H9 (cell line): ENCODE measurements at regions not wholly inside any gene's neighbourhood (a gene's known extent, or its start where the extent isn't known, plus 50 kb on each side); places are given as distances from the start of the nearest gene placed in this dataset.

Experiments used
- DNase-seq: peaks from one replicate; pipeline ENCODE4 v3.0.0-alpha.2; 2017
- H2AFZ ChIP-seq: one replicate; pipeline ENCODE4 v1.6.1; 2013; ENCODE audit warnings: mild to moderate bottlenecking, low read length, control low read depth, moderate library complexity
- H2AK5ac ChIP-seq: 2 replicates; pipeline ENCODE4 v1.6.1; 2013; ENCODE audit warnings: low read length, control low read depth, mixed read lengths; ENCODE audit not compliant: insufficient read length
- H2BK120ac ChIP-seq: one replicate; pipeline ENCODE4 v1.6.1; 2013; ENCODE audit warnings: low read depth, mild to moderate bottlenecking, low read length, control low read depth, inconsistent platforms; ENCODE audit not compliant: poor library complexity, severe bottlenecking
- H2BK12ac ChIP-seq: 2 replicates; pipeline ENCODE4 v1.6.1; 2013; ENCODE audit warnings: low read length, control low read depth, mixed read lengths, low read depth; ENCODE audit not compliant: insufficient read length
- H2BK15ac ChIP-seq: 2 replicates; pipeline ENCODE4 v1.6.1; 2013; ENCODE audit warnings: low read depth, low read length, control low read depth
- H2BK20ac ChIP-seq: one replicate; pipeline ENCODE4 v1.6.1; 2013; ENCODE audit warnings: low read depth, mild to moderate bottlenecking, low read length, control low read depth, inconsistent platforms; ENCODE audit not compliant: poor library complexity, severe bottlenecking
- H2BK5ac ChIP-seq: 2 replicates; pipeline ENCODE4 v1.6.1; 2013; ENCODE audit warnings: low read length, control low read depth, mixed read lengths; ENCODE audit not compliant: insufficient read length
- H3K14ac ChIP-seq: 2 replicates; pipeline ENCODE4 v1.6.1; 2013; ENCODE audit warnings: low read length, control low read depth; ENCODE audit not compliant: insufficient read depth
- H3K18ac ChIP-seq: 2 replicates; pipeline ENCODE4 v1.6.1; 2013; ENCODE audit warnings: low read depth, mild to moderate bottlenecking, mixed read lengths, low read length, control low read depth; ENCODE audit not compliant: insufficient read length
- H3K23ac ChIP-seq: 2 replicates; pipeline ENCODE4 v1.6.1; 2013; ENCODE audit warnings: low read length, control low read depth, mixed read lengths, low read depth; ENCODE audit not compliant: insufficient read length
- H3K23me2 ChIP-seq: 2 replicates; pipeline ENCODE4 v1.6.1; 2013; ENCODE audit warnings: low read depth, mild to moderate bottlenecking, mixed read lengths, low read length, control low read depth; ENCODE audit not compliant: insufficient read length, poor library complexity, severe bottlenecking
- H3K27ac ChIP-seq: 2 replicates; pipeline ENCODE4 v1.5.1; 2013; ENCODE audit warnings: low read length, control low read depth, mixed read lengths, low read depth; ENCODE audit not compliant: insufficient read length
- H3K27me3 ChIP-seq: 2 replicates; pipeline ENCODE4 v1.6.1; 2013; ENCODE audit warnings: low read length, control low read depth, inconsistent platforms; ENCODE audit not compliant: insufficient read depth
- H3K4ac ChIP-seq: 2 replicates; pipeline ENCODE4 v1.6.1; 2013; ENCODE audit warnings: low read depth, mild to moderate bottlenecking, control low read depth, inconsistent platforms, low read length, moderate library complexity
- H3K4me1 ChIP-seq: 2 replicates; pipeline ENCODE4 v1.6.1; 2013; ENCODE audit warnings: low read length, control low read depth, inconsistent platforms; ENCODE audit not compliant: insufficient read depth
- H3K4me2 ChIP-seq: 2 replicates; pipeline ENCODE4 v1.6.1; 2013; ENCODE audit warnings: low read length, control low read depth, mixed read lengths; ENCODE audit not compliant: insufficient read length, insufficient read depth
- H3K56ac ChIP-seq: 2 replicates; pipeline ENCODE4 v1.6.1; 2013; ENCODE audit warnings: low read depth, mild to moderate bottlenecking, mixed read lengths, low read length, control low read depth; ENCODE audit not compliant: insufficient read length
- H3K79me1 ChIP-seq: 2 replicates; pipeline ENCODE4 v1.6.1; 2013; ENCODE audit warnings: low read depth, mild to moderate bottlenecking, moderate library complexity, low read length, control low read depth, inconsistent platforms; ENCODE audit not compliant: insufficient read depth, poor library complexity, severe bottlenecking
- H3K79me2 ChIP-seq: 2 replicates; pipeline ENCODE4 v1.6.1; 2013; ENCODE audit warnings: low read length, control low read depth, inconsistent platforms; ENCODE audit not compliant: insufficient read depth
- H3K9ac ChIP-seq: 2 replicates; pipeline ENCODE4 v1.6.1; 2013; ENCODE audit warnings: low read length, control low read depth, mixed read lengths; ENCODE audit not compliant: insufficient read length; ENCODE audit errors: extremely low read depth
- H3K9me3 ChIP-seq: one replicate; pipeline ENCODE4 v1.6.1; 2013; ENCODE audit warnings: low read depth, low read length, inconsistent platforms; ENCODE audit not compliant: control insufficient read depth
- H3T11ph ChIP-seq: one replicate; pipeline ENCODE4 v1.6.1; 2013; ENCODE audit warnings: mild to moderate bottlenecking, low read length, control low read depth, inconsistent platforms
- H4K20me1 ChIP-seq: one replicate; pipeline ENCODE4 v1.6.1; 2013; ENCODE audit not compliant: control insufficient read depth, insufficient read length, insufficient read depth
- H4K5ac ChIP-seq: 2 replicates; pipeline ENCODE4 v1.6.1; 2013; ENCODE audit warnings: low read depth, mild to moderate bottlenecking, mixed read lengths, low read length, control low read depth; ENCODE audit not compliant: insufficient read length
- H4K8ac ChIP-seq: replicated peaks from 2 replicates; pipeline ENCODE4 v1.6.1; 2013; ENCODE audit warnings: low read length, control low read depth, mixed read lengths, low read depth; ENCODE audit not compliant: insufficient read length
- H4K91ac ChIP-seq: 2 replicates; pipeline ENCODE4 v1.6.1; 2013; ENCODE audit warnings: low read depth, mild to moderate bottlenecking, moderate library complexity, mixed read lengths, low read length, control low read depth; ENCODE audit not compliant: insufficient read length
- H3K27ac Mint-ChIP-seq, 3 experiments: 2 replicates in 2 of 3; 3 replicates in 1 of 3; pipeline ENCODE4 v1.8.0; 2020 to 2021; ENCODE audit warnings: mixed read lengths in 3 of 3, mild to moderate bottlenecking in 1 of 3, moderate library complexity in 1 of 3
- H3K27me3 Mint-ChIP-seq: 2 replicates; pipeline ENCODE4 v1.8.0; 2021; ENCODE audit warnings: low read depth, mild to moderate bottlenecking, moderate library complexity, mixed read lengths
- H3K36me3 Mint-ChIP-seq, 3 experiments: 2 replicates in 2 of 3; 3 replicates in 1 of 3; pipeline ENCODE4 v1.8.0; 2020 to 2021; ENCODE audit warnings: low read depth in 3 of 3, mixed read lengths in 3 of 3; ENCODE audit not compliant: insufficient read depth in 1 of 3
- H3K4me1 Mint-ChIP-seq, 2 experiments: 2 replicates each; pipeline ENCODE4 v1.8.0; 2020; ENCODE audit warnings: mixed read lengths in 2 of 2
- H3K4me3 Mint-ChIP-seq, 2 experiments: 2 replicates in 1 of 2; 3 replicates in 1 of 2; pipeline ENCODE4 v1.8.0; 2020 to 2021; ENCODE audit warnings: mild to moderate bottlenecking in 2 of 2, mixed read lengths in 2 of 2, moderate library complexity in 1 of 2
- H3K9me3 Mint-ChIP-seq, 2 experiments: 2 replicates in 1 of 2; 3 replicates in 1 of 2; pipeline ENCODE4 v1.8.0; 2020; ENCODE audit warnings: mild to moderate bottlenecking in 2 of 2, mixed read lengths in 2 of 2, moderate library complexity in 1 of 2
- WGBS: extraction: QIAGEN DNeasy Blood & Tissue Kit; methylation state at CpG from one replicate; pipeline ENCODE4 v1.1.7; 2013; ENCODE audit warnings: missing lambda C conversion rate, low lambda C conversion rate, mixed read lengths; ENCODE audit not compliant: insufficient read length; ENCODE audit errors: extremely low coverage; 5-methylcytosine and 5-hydroxymethylcytosine counted together
- TF ChIP-seq, protein P1 (sequence below): fragments of 200-600 bp; sonication (generic); conservative IDR thresholded peaks from 3 replicates; pipeline ENCODE4 v1.8.0; 2021; ENCODE audit warnings: antibody characterized with exemption, mild to moderate bottlenecking

DNA sequence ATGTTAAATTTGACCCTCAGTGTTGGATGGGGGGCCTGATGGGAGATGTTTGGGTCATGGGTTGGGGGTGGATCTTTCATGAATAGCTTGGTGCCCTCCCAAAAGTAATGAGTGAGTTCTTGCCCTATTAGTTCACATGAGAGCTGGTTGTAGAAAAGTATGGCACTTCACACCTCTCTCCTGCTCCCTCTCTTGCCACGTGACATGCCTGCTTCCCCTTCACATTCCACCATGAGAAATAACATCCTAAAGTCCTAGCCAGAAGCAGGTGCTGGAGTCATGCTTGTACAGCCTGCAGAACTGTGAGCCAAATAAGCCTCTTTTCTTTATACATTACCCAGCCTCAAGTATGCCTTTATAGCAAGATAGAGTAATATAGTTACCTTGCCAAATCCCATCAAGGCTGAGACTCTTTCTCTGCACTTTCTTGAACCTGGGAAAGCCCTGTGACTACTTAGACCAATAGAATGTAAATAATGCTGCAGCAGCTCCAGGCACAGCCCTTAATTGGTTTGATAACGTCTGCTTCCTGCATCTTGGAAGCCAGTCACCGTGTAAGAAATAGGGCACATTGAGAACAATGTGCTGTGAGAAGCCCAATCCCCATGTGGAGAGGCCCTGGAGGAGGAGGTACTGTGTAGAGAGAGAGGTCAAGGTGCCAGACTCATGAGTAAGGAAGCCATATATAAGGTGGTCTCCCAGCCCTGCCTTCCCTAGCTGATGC lies 88.0 kb upstream of the NAMPT start:
- Histone ChIP-seq H4K8ac (no peak overlapping the region), H3T11ph (no peak overlapping the region), H2BK12ac (no peak overlapping the region), H3K4me2 (no peak overlapping the region), H3K9ac (no peak overlapping the region), H3K14ac (peak overlapping the region; percentile 63; the same call in 1 of the 2 replicates), H3K23me2 (peaks cover 2% of the 10 kb centered on the region), H2BK5ac (no peak overlapping the region), H3K4me1 (0 out of 2 replicates have a peak, but pooled peaks cover 2% of the 10 kb centered on the region), H3K79me1 (no peaks in the 10 kb centered on the region), H3K27me3 (no peaks in the 10 kb centered on the region), H3K23ac (no peak overlapping the region), H3K79me2 (no peaks in the 10 kb centered on the region), H3K56ac (no peak overlapping the region), H2AFZ (no peak overlapping the region), H2BK20ac (no peak overlapping the region), H3K18ac (no peak overlapping the region), H2AK5ac (no peak overlapping the region), H3K9me3 (no peaks in the 10 kb centered on the region), H4K20me1 (no peaks in the 10 kb centered on the region), H2BK15ac (no peak overlapping the region), H4K5ac (no peak overlapping the region), H3K27ac (no peak overlapping the region), H2BK120ac (no peak overlapping the region), H3K4ac (no peak overlapping the region), H4K91ac (no peak overlapping the region)
- no peaks in the 10 kb centered on the region for H3K9me3 Mint-ChIP-seq
- no peak overlapping the region for H3K27ac Mint-ChIP-seq
- no peak overlapping the region for H3K4me3 Mint-ChIP-seq
- H3K4me1 Mint-ChIP-seq = no peaks in the 10 kb centered on the region
- no CpG with 5 or more reads among the region's 3 CpGs for WGBS
- no peaks in the 10 kb centered on the region for H3K36me3 Mint-ChIP-seq
- no peaks in the 10 kb centered on the region for H3K27me3 Mint-ChIP-seq
- TF ChIP-seq, protein P1, sequence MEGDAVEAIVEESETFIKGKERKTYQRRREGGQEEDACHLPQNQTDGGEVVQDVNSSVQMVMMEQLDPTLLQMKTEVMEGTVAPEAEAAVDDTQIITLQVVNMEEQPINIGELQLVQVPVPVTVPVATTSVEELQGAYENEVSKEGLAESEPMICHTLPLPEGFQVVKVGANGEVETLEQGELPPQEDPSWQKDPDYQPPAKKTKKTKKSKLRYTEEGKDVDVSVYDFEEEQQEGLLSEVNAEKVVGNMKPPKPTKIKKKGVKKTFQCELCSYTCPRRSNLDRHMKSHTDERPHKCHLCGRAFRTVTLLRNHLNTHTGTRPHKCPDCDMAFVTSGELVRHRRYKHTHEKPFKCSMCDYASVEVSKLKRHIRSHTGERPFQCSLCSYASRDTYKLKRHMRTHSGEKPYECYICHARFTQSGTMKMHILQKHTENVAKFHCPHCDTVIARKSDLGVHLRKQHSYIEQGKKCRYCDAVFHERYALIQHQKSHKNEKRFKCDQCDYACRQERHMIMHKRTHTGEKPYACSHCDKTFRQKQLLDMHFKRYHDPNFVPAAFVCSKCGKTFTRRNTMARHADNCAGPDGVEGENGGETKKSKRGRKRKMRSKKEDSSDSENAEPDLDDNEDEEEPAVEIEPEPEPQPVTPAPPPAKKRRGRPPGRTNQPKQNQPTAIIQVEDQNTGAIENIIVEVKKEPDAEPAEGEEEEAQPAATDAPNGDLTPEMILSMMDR = no peak
- no peak for DNase-seq
